Lung (tissue), 11 donors: ENCODE measurements at regions not wholly inside any gene's neighbourhood (a gene's known extent, or its start where the extent isn't known, plus 50 kb on each side); places are given as distances from the start of the nearest gene placed in this dataset.

ENCODE experiments used
- ATAC-seq: fragments of 200-7000 bp; cut with Tn5 transposase; one replicate; pipeline ENCODE4 v1.9.1; 2020; ENCODE audit warnings: moderate number of reproducible peaks; ENCODE audit not compliant: insufficient read depth, low FRiP score
- DNase-seq, 3 donors: peaks; one replicate each; pipeline ENCODE4 v3.0.0-alpha.2; 2013 to 2017
- H3K27ac ChIP-seq, 2 donors: one replicate each; pipeline ENCODE4 v1.5.1; 2013; ENCODE audit warnings: mild to moderate bottlenecking in 2 of 2, moderate library complexity in 2 of 2, control low read depth in 1 of 2, inconsistent platforms in 1 of 2, low read depth in 1 of 2, low read length in 1 of 2
- H3K27me3 ChIP-seq, 3 donors: one replicate each; pipeline ENCODE4 v1.5.1; 2013; ENCODE audit warnings: low read length in 2 of 3; ENCODE audit not compliant: control insufficient read depth in 3 of 3, insufficient read depth in 3 of 3
- H3K36me3 ChIP-seq, 4 donors: one replicate each; pipeline ENCODE4 v1.5.1; 2013; ENCODE audit warnings: low read length in 4 of 4, mild to moderate bottlenecking in 1 of 4, moderate library complexity in 1 of 4; ENCODE audit not compliant: control insufficient read depth in 4 of 4, insufficient read depth in 4 of 4
- H3K4me1 ChIP-seq, 5 donors: one replicate each; pipeline ENCODE4 v1.5.1; 2013; ENCODE audit warnings: low read length in 5 of 5, mild to moderate bottlenecking in 2 of 5, moderate library complexity in 1 of 5; ENCODE audit not compliant: control insufficient read depth in 5 of 5, insufficient read depth in 5 of 5
- H3K4me3 ChIP-seq: one replicate; pipeline ENCODE4 v1.5.1; 2013; ENCODE audit warnings: mild to moderate bottlenecking, control low read depth, moderate library complexity
- H3K9ac ChIP-seq, 2 donors: one replicate each; pipeline ENCODE4 v1.5.1; 2013; ENCODE audit warnings: low read length in 2 of 2, control low read depth in 1 of 2; ENCODE audit not compliant: insufficient read depth in 1 of 2
- H3K9me3 ChIP-seq, 4 donors: one replicate each; pipeline ENCODE4 v1.5.1; 2013; ENCODE audit warnings: low read length in 3 of 4, mild to moderate bottlenecking in 1 of 4, moderate library complexity in 1 of 4; ENCODE audit not compliant: control insufficient read depth in 4 of 4, insufficient read depth in 3 of 4
- CTCF ChIP-seq: IDR thresholded peaks from 2 replicates; pipeline ENCODE4 v1.5.1; 2012; ENCODE audit warnings: mild to moderate bottlenecking; ENCODE audit errors: control extremely low read depth, extremely low read depth
- WGBS, 2 donors: extraction: QIAGEN DNeasy Blood & Tissue Kit; methylation state at CpG; one replicate each; pipeline ENCODE4 v1.1.7; 2013; 5-methylcytosine and 5-hydroxymethylcytosine counted together
- donor health status: control.
- donor health status: control.
- donor health status: Bipolar disorder and iron deficiency.
- donor health status: healthy.
- donor health status: DM: yes; HTN: yes; CAD: no.

- no peak for TF ChIP-seq CTCF
These were observed 117.7 kb upstream of the FER start for GRCh38 chr5:108629779-108630528.

GRCh38 chr5:108625654-108626053 lies 122.0 kb upstream of the FER start:
- ATAC-seq, result no peak
- WGBS, 2 donors, result 93 to 98% methylated on average over 2 of the region's 2 CpGs
- H3K4me3 ChIP-seq, result no peak overlapping the region
- H3K4me1 ChIP-seq, result peaks cover 0 to 5% (median 0%) of the 10 kb centered on the region in 5 donors
- H3K9me3 ChIP-seq, result no peaks in the 10 kb centered on the region
- H3K9ac ChIP-seq, result no peak overlapping the region
- DNase-seq, result no peak
- no peaks in the 10 kb centered on the region for H3K36me3 ChIP-seq
- TF ChIP-seq CTCF, result no peak
- no peak overlapping the region for H3K27ac ChIP-seq
- no peaks in the 10 kb centered on the region for H3K27me3 ChIP-seq

More at GRCh38 chr5:108629779-108630528, 117.7 kb upstream of the FER start:
- Histone ChIP-seq H3K9ac (no peak overlapping the region), H3K36me3 (no peaks in the 10 kb centered on the region), H3K4me3 (no peak overlapping the region), H3K4me1 (peaks cover 0 to 5% (median 0%) of the 10 kb centered on the region in 5 donors), H3K9me3 (no peaks in the 10 kb centered on the region), H3K27me3 (no peaks in the 10 kb centered on the region), H3K27ac (no peak overlapping the region)
- WGBS, 2 donors, result 91% methylated on average over 2 of the region's 2 CpGs
- ATAC-seq, result no peak
- no peak for DNase-seq

GRCh38 chr5:108623826-108624225 lies 123.9 kb upstream of the FER start:
- DNase-seq (no peak), ATAC-seq (no peak)
- TF ChIP-seq CTCF, result no peak

More at GRCh38 chr5:108623826-108624225, 123.9 kb upstream of the FER start:
- no peaks in the 10 kb centered on the region for H3K9me3 ChIP-seq
- no peaks in the 10 kb centered on the region for H3K36me3 ChIP-seq
- H3K4me1 ChIP-seq, result peaks cover 0 to 5% (median 0%) of the 10 kb centered on the region in 5 donors
- H3K9ac ChIP-seq, result no peak overlapping the region
- no peaks in the 10 kb centered on the region for H3K27me3 ChIP-seq
- no peak overlapping the region for H3K4me3 ChIP-seq
- H3K27ac ChIP-seq, result no peak overlapping the region
